DND-41 (cell line): ENCODE measurements at regions not wholly inside any gene's neighbourhood (a gene's known extent, or its start where the extent isn't known, plus 50 kb on each side); places are given as distances from the start of the nearest gene placed in this dataset.

Source experiments
- ATAC-seq: fragments of 200-7000 bp; cut with Tn5 transposase; 3 replicates; pipeline ENCODE4 v1.9.1; 2021; ENCODE audit warnings: low read depth; ENCODE audit not compliant: insufficient read depth
- DNase-seq: peaks from one replicate; pipeline ENCODE4 v3.0.0-alpha.2; 2020
- H2AFZ ChIP-seq: 2 replicates; pipeline ENCODE4 v1.6.0; 2012; ENCODE audit warnings: low read depth, low read length
- H3K27ac ChIP-seq: 2 replicates; pipeline ENCODE4 v1.5.1; 2012; ENCODE audit warnings: low read length, inconsistent platforms
- H3K27me3 ChIP-seq: fragments of 200-600 bp; sonication (generic); 2 replicates; pipeline ENCODE4 v1.6.0; 2012; ENCODE audit warnings: low read length, mild to moderate bottlenecking, inconsistent platforms; ENCODE audit not compliant: insufficient read depth, poor library complexity
- H3K36me3 ChIP-seq: 2 replicates; pipeline ENCODE4 v1.5.1; 2012; ENCODE audit warnings: low read length, inconsistent platforms; ENCODE audit not compliant: insufficient read depth
- H3K4me1 ChIP-seq: 2 replicates; pipeline ENCODE4 v1.5.1; 2012; ENCODE audit warnings: mild to moderate bottlenecking, low read length; ENCODE audit not compliant: insufficient read depth
- H3K4me2 ChIP-seq: 2 replicates; pipeline ENCODE4 v1.6.0; 2012; ENCODE audit warnings: mild to moderate bottlenecking, moderate library complexity, low read length, inconsistent platforms; ENCODE audit not compliant: insufficient read depth
- H3K4me3 ChIP-seq, 2 experiments: fragments of 200-600 bp in 1 of 2; shearing (Covaris generic) in 1 of 2; 2 replicates each; pipeline ENCODE4 v1.5.1; 2012 to 2016; ENCODE audit warnings: inconsistent platforms in 2 of 2, low read length in 2 of 2, mild to moderate bottlenecking in 2 of 2, low read depth in 1 of 2, moderate library complexity in 1 of 2
- H3K79me2 ChIP-seq: 2 replicates; pipeline ENCODE4 v1.6.0; 2012; ENCODE audit warnings: low read length, inconsistent platforms; ENCODE audit not compliant: insufficient read depth
- H3K9ac ChIP-seq: 2 replicates; pipeline ENCODE4 v1.6.0; 2012; ENCODE audit warnings: low read depth, mild to moderate bottlenecking, inconsistent platforms, low read length, moderate library complexity
- H3K9me3 ChIP-seq: 2 replicates; pipeline ENCODE4 v1.5.1; 2012; ENCODE audit warnings: low read length, moderate library complexity, mild to moderate bottlenecking, inconsistent platforms; ENCODE audit not compliant: insufficient read depth, severe bottlenecking
- H4K20me1 ChIP-seq: 2 replicates; pipeline ENCODE4 v1.6.0; 2012; ENCODE audit warnings: low read length; ENCODE audit not compliant: insufficient read depth
- EZH2 ChIP-seq: IDR thresholded peaks from 3 replicates; pipeline ENCODE4 v1.6.1; 2012; ENCODE audit warnings: borderline replicate concordance, low read depth, mild to moderate bottlenecking, moderate library complexity, low read length, inconsistent platforms; ENCODE audit not compliant: severe bottlenecking
- TF ChIP-seq, protein P1 (sequence below): IDR thresholded peaks from 2 replicates; pipeline ENCODE4 v1.5.1; 2012; ENCODE audit warnings: borderline replicate concordance, low read length, moderate library complexity, mild to moderate bottlenecking; ENCODE audit not compliant: poor library complexity, severe bottlenecking; ENCODE audit errors: extremely low read depth

DNA sequence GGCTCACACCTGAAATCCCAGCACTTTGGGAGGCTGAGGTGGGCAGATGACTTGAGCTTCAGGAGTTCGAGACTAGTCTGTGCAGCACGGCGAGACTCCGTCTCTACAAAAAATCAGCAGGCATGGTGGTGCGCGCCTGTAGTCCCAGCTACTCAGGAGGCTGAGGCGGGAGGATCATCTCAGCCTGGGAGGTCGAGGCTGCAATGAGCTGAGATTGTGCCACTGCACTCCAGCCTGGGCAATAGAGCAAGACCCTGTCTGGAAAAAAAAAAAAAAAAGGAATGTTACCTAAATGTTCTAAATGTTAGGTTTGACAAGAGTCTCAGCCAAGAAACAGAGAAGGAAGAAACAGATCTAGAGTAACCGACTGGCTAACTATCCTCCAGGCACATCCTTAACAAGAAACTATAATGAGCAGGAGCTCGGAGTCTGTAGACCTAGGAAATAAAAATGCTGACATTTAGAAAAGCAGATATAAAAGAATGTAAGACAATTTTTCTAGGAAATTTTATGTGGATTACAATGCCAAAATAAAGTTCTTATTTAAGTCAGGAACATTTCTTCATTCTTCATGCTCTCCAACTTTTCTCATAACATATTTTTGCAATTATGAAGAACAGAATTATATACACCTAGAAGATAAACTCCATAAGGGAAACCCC lies 166.6 kb upstream of the TBCA start:
- H3K36me3 ChIP-seq = no peaks in the 10 kb centered on the region
- H3K4me3 ChIP-seq = no peak overlapping the region
- no peak overlapping the region for H3K9ac ChIP-seq
- DNase-seq (no peak), ATAC-seq (no peak)
- H2AFZ ChIP-seq = no peak overlapping the region
- H3K27ac ChIP-seq = no peak overlapping the region
- H3K79me2 ChIP-seq = no peaks in the 10 kb centered on the region
- no peaks in the 10 kb centered on the region for H3K9me3 ChIP-seq
- TF ChIP-seq, protein P1, sequence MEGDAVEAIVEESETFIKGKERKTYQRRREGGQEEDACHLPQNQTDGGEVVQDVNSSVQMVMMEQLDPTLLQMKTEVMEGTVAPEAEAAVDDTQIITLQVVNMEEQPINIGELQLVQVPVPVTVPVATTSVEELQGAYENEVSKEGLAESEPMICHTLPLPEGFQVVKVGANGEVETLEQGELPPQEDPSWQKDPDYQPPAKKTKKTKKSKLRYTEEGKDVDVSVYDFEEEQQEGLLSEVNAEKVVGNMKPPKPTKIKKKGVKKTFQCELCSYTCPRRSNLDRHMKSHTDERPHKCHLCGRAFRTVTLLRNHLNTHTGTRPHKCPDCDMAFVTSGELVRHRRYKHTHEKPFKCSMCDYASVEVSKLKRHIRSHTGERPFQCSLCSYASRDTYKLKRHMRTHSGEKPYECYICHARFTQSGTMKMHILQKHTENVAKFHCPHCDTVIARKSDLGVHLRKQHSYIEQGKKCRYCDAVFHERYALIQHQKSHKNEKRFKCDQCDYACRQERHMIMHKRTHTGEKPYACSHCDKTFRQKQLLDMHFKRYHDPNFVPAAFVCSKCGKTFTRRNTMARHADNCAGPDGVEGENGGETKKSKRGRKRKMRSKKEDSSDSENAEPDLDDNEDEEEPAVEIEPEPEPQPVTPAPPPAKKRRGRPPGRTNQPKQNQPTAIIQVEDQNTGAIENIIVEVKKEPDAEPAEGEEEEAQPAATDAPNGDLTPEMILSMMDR = no peak
- TF ChIP-seq EZH2 = no peak
- no peaks in the 10 kb centered on the region for H3K4me1 ChIP-seq
- H3K27me3 ChIP-seq = peaks cover 3% of the 10 kb centered on the region
- H4K20me1 ChIP-seq = no peaks in the 10 kb centered on the region
- H3K4me2 ChIP-seq = no peak overlapping the region

DNA sequence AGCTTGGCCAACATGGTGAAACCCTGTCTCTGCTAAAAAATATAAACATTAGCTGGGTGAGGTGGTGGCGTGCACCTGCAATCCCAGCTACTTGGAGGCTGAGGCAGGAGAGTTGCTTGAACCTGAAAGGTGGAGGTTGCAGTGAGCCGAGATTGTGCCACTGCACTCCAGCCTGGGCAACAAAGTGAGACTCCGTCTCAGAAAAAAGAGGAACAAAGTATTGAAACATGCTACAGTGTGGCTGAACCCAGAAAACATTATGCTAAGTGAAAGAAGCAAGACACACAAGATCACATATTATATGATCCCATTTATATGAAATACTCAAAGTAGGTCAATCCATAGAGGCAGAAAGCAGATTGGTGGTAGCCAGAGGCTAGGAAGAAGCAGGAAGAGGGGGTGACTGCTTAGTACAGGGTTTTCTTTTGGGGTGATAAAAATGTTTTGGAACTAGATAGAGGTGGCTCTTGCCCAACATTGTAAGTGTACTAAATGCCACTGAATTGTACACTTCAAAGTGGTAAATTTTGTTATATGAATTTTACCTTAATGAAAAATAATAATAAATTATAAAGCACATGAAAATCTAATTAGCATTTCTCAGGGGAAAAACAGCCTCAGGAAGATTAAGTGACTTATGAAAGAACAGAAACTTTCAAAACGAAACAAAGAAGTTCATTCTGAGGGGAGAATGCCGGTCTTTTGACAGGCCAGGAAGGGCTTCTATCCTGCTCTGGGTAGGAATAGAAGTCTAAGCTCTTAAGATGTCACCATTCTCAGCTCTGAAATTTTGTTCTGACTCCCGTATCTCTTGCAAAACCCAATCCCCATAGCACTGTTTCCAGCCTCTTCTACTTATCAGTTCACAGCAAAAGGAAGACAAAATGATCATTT lies 161.1 kb upstream of the TBCA start:
- Histone ChIP-seq H3K4me2 (no peak overlapping the region), H3K4me1 (peaks cover 29% of the 10 kb centered on the region), H3K27me3 (no peaks in the 10 kb centered on the region), H3K9ac (no peak overlapping the region; the same call in 1 of the 2 replicates), H3K9me3 (no peaks in the 10 kb centered on the region), H4K20me1 (no peaks in the 10 kb centered on the region), H3K36me3 (no peaks in the 10 kb centered on the region), H3K4me3 (no peak overlapping the region), H2AFZ (no peak overlapping the region), H3K27ac (peak overlapping the region; percentile 85; the same call in 1 of the 2 replicates), H3K79me2 (no peaks in the 10 kb centered on the region)
- TF ChIP-seq EZH2 = no peak
- TF ChIP-seq, protein P1 = no peak
- ATAC-seq = no peak
- no peak for DNase-seq

DNA sequence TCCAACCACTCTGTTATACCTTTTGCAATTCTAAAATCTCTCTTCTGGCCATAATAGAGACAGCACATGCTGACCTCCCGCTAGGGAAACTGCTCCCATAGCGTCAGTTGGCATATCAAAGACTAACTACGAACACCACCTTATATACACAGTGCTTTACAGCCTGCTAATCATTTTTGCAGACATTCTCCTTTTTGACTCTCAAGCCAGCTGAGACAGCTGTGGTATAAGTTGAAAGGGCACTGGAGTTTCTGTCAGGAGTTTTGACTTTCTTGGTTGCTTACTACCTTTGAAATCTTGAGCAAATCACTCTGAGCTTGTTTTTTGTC lies 160.2 kb upstream of the TBCA start:
- Histone ChIP-seq H3K27ac (peak overlapping the region; percentile 85), H2AFZ (peak overlapping the region; percentile 55; the same call in 1 of the 2 replicates), H3K27me3 (no peaks in the 10 kb centered on the region), H3K4me1 (peaks cover 29% of the 10 kb centered on the region), H4K20me1 (no peaks in the 10 kb centered on the region), H3K9ac (peak overlapping the region; percentile 45; the same call in 1 of the 2 replicates), H3K36me3 (no peaks in the 10 kb centered on the region), H3K4me3 (no peak overlapping the region), H3K9me3 (no peaks in the 10 kb centered on the region), H3K79me2 (no peaks in the 10 kb centered on the region), H3K4me2 (peak overlapping the region; percentile 68; the same call in 1 of the 2 replicates)
- DNase-seq (no peak), ATAC-seq (peak; percentile 66)
- TF ChIP-seq EZH2 = no peak
- TF ChIP-seq, protein P1 = no peak
